Heart left ventricle (tissue), 16 donors: ENCODE measurements at regions not wholly inside any gene's neighbourhood (a gene's known extent, or its start where the extent isn't known, plus 50 kb on each side); places are given as distances from the start of the nearest gene placed in this dataset.

ENCODE experiments used
- ATAC-seq, 4 donors: fragments of 200-7000 bp; cut with Tn5 transposase; one replicate each; pipeline ENCODE4 v1.9.1; 2020 to 2022; ENCODE audit warnings: moderate library complexity in 4 of 4, mild to moderate bottlenecking in 3 of 4, moderate number of reproducible peaks in 1 of 4
- DNase-seq, 5 donors: peaks; one replicate each; pipeline ENCODE4 v3.0.0-alpha.2; 2020
- H3K27ac ChIP-seq, 12 donors: fragments of 200-600 bp; sonication (generic) in 4 of 12; one replicate each; pipeline versions ENCODE4 v1.5.0 to v1.8.0; 2016 to 2022; ENCODE audit warnings: mild to moderate bottlenecking in 2 of 12
- H3K27me3 ChIP-seq, 9 donors: fragments of 200-600 bp; sonication (generic) in 2 of 9; one replicate each; pipeline versions ENCODE4 v1.5.1 to v1.8.0; 2016 to 2022; ENCODE audit warnings: mild to moderate bottlenecking in 3 of 9
- H3K36me3 ChIP-seq, 9 donors: fragments of 200-600 bp; sonication (generic) in 2 of 9; one replicate each; pipeline versions ENCODE4 v1.5.0 to v1.8.0; 2018 to 2022; ENCODE audit warnings: mild to moderate bottlenecking in 2 of 9
- H3K4me1 ChIP-seq, 12 donors: fragments of 200-600 bp; sonication (generic) in 4 of 12; one replicate each; pipeline versions ENCODE4 v1.5.0 to v1.8.0; 2016 to 2022; ENCODE audit warnings: mild to moderate bottlenecking in 3 of 12
- H3K4me3 ChIP-seq, 12 donors: fragments of 200-600 bp; sonication (generic) in 4 of 12; one replicate each; pipeline versions ENCODE4 v1.5.0 to v1.8.0; 2017 to 2022; ENCODE audit warnings: mild to moderate bottlenecking in 9 of 12, moderate library complexity in 4 of 12
- H3K9me3 ChIP-seq, 12 donors: fragments of 200-600 bp; sonication (generic) in 4 of 12; one replicate each; pipeline versions ENCODE4 v1.5.0 to v1.8.0; 2016 to 2022; ENCODE audit warnings: mild to moderate bottlenecking in 1 of 12
- POLR2A ChIP-seq, 2 donors: fragments of 450-650 bp; IDR thresholded peaks; one replicate each; pipeline ENCODE4 v1.6.1; 2017; ENCODE audit warnings: antibody characterized with exemption in 2 of 2, mild to moderate bottlenecking in 2 of 2, moderate library complexity in 2 of 2
- WGBS, 4 donors: extraction: QIAGEN DNeasy Blood & Tissue Kit in 2 of 4; methylation state at CpG; one replicate each; pipeline versions ENCODE4 v1.1.5 to v1.1.7; 2013 to 2018; 5-methylcytosine and 5-hydroxymethylcytosine counted together
- intact Hi-C, 10 donors: fragments of 100-400 bp; cut with DNase I; formaldehyde crosslinking; loops; one replicate each; pipeline versions ENCODE4 v1.11.1 to v1.14.2; 2022
- TF ChIP-seq, protein P1 (sequence below), 12 donors: fragments of 200-600 bp; sonication (generic) in 4 of 12; IDR thresholded peaks; one replicate each; pipeline versions ENCODE4 v1.5.0 to v1.8.0; 2018 to 2022; ENCODE audit warnings: antibody characterized with exemption in 12 of 12, mild to moderate bottlenecking in 5 of 12
- donor health status: ischemic (EF 13 %, LVEDD 7.1; RV severe dilation, severe dysfunction).
- donor health status: healthy with polysubstance abuse.
- donor health status: DM: no; HTN: yes; CAD: no.
- donor health status: DM: no; HTN: no; CAD: no.
- donor health status: ischemic (EF 25% LVEDD 6.9; RV normal size, moderate dysfunction).
- donor health status: ischemic (EF 25% LVEDD 5.7; RV mildly dilated, moderate dysfunction).
- donor health status: healthy.
- donor health status: DM: yes; HTN: yes; CAD: no.
- donor health status: ischemic (EF 35%, LVEDD 5.7; RV mildly dilated, moderate dysfunction).
- donor health status: nonischemic (EF 11% LVEDD 7.7; RV severe dilation, severe dysfunction).
- donor health status: DM: yes; HTN: yes; CAD: no.
- donor health status: PGD.
- donor health status: ischemic (EF 29% LVEDD 5.4; RV normal size, mild dysfunction).
- donor health status: nonischemic (EF 23%, LVEDD 6.1; RV moderate dilation, normal function).

DNA sequence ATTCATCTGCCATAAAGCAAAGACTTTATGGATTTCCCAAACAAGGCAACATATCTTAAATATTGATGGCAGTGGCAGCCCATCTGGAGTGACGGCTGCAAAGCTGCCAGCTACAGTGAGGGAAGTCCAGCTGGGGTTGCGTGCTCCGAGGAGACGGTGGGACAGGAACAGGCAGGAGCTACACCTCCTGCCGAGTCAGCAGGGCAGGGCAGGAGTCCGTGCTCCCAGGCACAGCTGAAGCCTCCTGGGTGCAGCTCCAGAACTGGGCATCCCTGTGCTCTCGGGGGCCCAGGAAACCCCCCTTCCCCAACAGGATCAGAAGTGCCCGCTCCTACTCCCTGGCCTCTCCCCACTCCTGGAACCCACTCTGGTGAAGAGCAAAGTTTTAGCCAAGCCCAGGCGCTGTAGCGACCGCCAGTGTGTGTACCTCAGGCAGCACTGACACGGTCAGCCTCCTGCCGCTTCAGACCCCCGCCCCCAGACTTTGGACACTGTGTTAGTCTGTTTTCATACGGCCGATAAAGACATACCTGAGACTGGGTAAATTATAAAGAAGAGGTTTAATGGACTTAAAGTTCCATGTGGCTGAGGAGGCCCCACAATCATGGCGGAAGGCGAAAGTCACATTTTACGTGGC, 556.4 kb upstream of the CCDC54 start:
- intact Hi-C loops: loop anchor here in 2 of 10 donors (5.0 kb wide), 1 partner anchor 241 kb away; no protein-coding TSS in a partner anchor
- TF ChIP-seq, protein P1, sequence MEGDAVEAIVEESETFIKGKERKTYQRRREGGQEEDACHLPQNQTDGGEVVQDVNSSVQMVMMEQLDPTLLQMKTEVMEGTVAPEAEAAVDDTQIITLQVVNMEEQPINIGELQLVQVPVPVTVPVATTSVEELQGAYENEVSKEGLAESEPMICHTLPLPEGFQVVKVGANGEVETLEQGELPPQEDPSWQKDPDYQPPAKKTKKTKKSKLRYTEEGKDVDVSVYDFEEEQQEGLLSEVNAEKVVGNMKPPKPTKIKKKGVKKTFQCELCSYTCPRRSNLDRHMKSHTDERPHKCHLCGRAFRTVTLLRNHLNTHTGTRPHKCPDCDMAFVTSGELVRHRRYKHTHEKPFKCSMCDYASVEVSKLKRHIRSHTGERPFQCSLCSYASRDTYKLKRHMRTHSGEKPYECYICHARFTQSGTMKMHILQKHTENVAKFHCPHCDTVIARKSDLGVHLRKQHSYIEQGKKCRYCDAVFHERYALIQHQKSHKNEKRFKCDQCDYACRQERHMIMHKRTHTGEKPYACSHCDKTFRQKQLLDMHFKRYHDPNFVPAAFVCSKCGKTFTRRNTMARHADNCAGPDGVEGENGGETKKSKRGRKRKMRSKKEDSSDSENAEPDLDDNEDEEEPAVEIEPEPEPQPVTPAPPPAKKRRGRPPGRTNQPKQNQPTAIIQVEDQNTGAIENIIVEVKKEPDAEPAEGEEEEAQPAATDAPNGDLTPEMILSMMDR (IDR thresholded peaks at IDR 0.05): no peak
- no peak for TF ChIP-seq POLR2A (IDR thresholded peaks at IDR 0.05)
- H3K27ac ChIP-seq: no peak overlapping the region
- no peaks in the 10 kb centered on the region for H3K9me3 ChIP-seq
- H3K36me3 ChIP-seq: no peaks in the 10 kb centered on the region
- H3K4me3 ChIP-seq: no peak overlapping the region
- no peak for DNase-seq
- 92 to 94% (median 93%) methylated on average over 19 of the region's 19 CpGs for WGBS, 4 donors
- H3K27me3 ChIP-seq: no peaks in the 10 kb centered on the region
- no peak for ATAC-seq
- H3K4me1 ChIP-seq: peaks cover 0 to 17% (median 2%) of the 10 kb centered on the region in 12 donors

DNA sequence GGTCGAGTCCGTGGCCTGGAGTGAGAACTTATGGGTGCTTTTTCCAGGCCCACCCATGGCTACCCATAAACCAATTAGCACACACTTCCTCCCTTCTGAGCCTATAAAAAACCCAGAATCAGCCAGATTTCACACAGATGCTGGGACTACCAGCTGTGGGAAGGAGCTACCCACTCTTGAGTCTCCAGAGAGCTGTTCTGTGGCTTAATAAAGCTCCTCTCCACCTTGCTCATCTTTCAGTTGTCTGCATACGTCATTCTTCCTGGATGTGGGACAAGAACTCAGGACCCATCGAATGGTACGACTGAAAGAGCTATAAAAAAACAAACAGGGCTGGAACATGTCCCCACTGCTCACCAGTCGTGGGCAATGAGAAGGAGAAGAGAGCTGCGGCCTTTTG, 555.4 kb upstream of the CCDC54 start:
- H3K27ac ChIP-seq: no peak overlapping the region
- H3K36me3 ChIP-seq: no peaks in the 10 kb centered on the region
- no peak overlapping the region for H3K4me3 ChIP-seq
- intact Hi-C loops: loop anchor here in 2 of 10 donors (5.0 kb wide), 1 partner anchor 240 kb away; no protein-coding TSS in a partner anchor
- peaks cover 0 to 26% (median 7%) of the 10 kb centered on the region in 12 donors for H3K4me1 ChIP-seq
- 90 to 95% (median 91%) methylated on average over 7 of the region's 7 CpGs for WGBS, 4 donors
- H3K27me3 ChIP-seq: no peaks in the 10 kb centered on the region
- ATAC-seq: no peak
- H3K9me3 ChIP-seq: no peaks in the 10 kb centered on the region
- TF ChIP-seq, protein P1 (IDR thresholded peaks at IDR 0.05): no peak
- no peak for TF ChIP-seq POLR2A (IDR thresholded peaks at IDR 0.05)
- no peak for DNase-seq

DNA sequence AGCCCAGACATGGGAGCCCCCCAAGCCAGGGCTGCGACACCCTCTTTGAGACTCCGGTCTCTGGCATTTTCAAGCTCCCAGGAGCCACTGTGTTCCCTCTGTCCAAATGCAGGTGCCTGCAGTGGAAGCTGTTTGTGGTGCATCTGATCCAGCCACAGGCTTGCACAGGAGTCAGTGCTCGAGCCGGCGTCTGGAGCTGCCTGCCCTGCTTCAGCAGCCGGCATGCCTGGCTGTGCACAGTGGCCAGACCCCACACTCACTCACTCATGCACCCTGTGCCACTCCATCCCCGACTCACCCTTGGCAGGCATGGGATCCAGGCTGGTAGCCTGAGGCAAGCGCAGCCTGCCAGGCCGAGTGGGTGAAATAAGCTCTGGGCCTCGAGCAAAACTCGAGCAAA, 555.0 kb upstream of the CCDC54 start:
- Histone ChIP-seq H3K9me3 (no peaks in the 10 kb centered on the region), H3K27me3 (no peaks in the 10 kb centered on the region), H3K4me3 (no peak overlapping the region), H3K4me1 (peaks cover 0 to 26% (median 7%) of the 10 kb centered on the region in 12 donors), H3K36me3 (no peaks in the 10 kb centered on the region), H3K27ac (no peak overlapping the region)
- no peak for ATAC-seq
- intact Hi-C loops: loop anchor here in 2 of 10 donors (5.0 kb wide), 1 partner anchor 240 kb away; no protein-coding TSS in a partner anchor
- no peak for DNase-seq
- no peak for TF ChIP-seq POLR2A (IDR thresholded peaks at IDR 0.05)
- TF ChIP-seq, protein P1 (IDR thresholded peaks at IDR 0.05): no peak
- WGBS, 4 donors: 88 to 96% (median 93%) methylated on average over 11 of the region's 11 CpGs

DNA sequence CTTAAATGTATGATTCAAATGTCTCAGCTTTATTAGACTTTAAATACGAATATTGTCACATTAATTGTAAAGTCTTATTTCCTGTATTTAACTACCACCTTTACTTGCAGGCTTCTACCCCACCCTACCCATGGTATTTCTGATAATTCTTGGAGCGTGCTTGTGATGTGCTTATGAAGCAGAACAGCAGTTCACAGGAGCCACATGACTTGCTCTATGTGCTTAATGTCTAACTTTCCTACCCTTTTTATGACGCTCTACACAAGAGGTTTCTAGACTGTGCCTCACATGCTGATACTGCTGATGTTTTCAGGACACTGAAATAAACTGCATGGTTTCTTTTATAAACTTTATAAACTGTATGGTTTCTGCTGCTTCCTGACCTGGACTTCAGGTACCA, 553.5 kb upstream of the CCDC54 start:
- no peaks in the 10 kb centered on the region for H3K36me3 ChIP-seq
- 78 to 84% (median 82%) methylated on average over 3 of the region's 3 CpGs for WGBS, 4 donors
- ATAC-seq (no peak), DNase-seq (no peak)
- H3K4me3 ChIP-seq: no peak overlapping the region
- H3K9me3 ChIP-seq: no peaks in the 10 kb centered on the region
- H3K27me3 ChIP-seq: no peaks in the 10 kb centered on the region
- TF ChIP-seq, protein P1 (IDR thresholded peaks at IDR 0.05): no peak
- no peak for TF ChIP-seq POLR2A (IDR thresholded peaks at IDR 0.05)
- no peak overlapping the region for H3K27ac ChIP-seq
- H3K4me1 ChIP-seq: peaks cover 0 to 26% (median 7%) of the 10 kb centered on the region in 12 donors
- intact Hi-C loops: loop anchor here in 7 of 10 donors (2.0 to 5.0 kb wide), 2 partner anchors 239 to 241 kb away; no protein-coding TSS in a partner anchor
